Epithelial cell of prostate (primary cell): ENCODE measurements at regions not wholly inside any gene's neighbourhood (a gene's known extent, or its start where the extent isn't known, plus 50 kb on each side); places are given as distances from the start of the nearest gene placed in this dataset.

Experiments
- DNase-seq: peaks from one replicate; pipeline ENCODE4 v3.0.0-alpha.2; 2011; ENCODE audit warnings: low read depth, low spot score
- H3K27ac ChIP-seq: fragments of 450-650 bp; 2 replicates; pipeline ENCODE4 v1.5.1; 2017; ENCODE audit warnings: mild to moderate bottlenecking

DNA sequence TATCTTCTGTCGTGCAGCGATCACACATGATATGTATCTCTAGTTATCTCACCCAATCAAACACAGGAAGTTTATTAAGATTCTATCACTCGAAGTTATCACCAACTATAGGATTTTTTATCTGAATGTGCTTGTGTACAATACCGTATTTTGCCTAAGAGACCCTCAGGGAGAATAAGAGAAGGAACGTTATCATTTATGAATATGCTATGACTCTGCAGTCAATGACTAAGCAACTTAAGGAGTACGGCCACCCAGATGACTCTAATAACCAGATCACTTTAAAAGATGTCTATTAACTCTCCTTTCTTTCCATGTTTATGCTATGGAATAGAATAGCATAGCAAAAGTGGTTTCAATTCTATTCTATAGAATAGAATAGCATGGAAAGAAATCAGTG lies 486.4 kb downstream of the BCL11B start:
- no peak for DNase-seq
- no peak overlapping the region for H3K27ac ChIP-seq

DNA sequence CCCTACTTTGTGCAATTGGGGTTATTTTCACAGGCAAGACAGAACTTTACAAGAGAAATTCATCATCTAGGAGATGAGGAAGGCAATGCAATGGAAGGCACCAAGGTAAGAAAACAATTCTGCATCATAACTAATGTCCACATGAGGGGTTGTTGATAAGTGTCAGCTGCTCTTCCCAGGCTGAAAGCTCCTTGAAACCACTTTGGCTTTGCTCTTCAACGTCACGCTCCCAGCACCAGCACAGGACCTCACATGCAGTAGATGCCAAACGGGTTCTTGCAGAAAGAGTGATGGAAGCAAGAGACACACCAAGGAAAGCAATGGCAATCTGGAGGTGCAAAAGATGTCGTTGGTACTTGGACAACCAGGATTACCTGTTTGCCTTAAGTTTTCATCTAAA lies 485.5 kb downstream of the BCL11B start:
- no peak overlapping the region for H3K27ac ChIP-seq
- no peak for DNase-seq

DNA sequence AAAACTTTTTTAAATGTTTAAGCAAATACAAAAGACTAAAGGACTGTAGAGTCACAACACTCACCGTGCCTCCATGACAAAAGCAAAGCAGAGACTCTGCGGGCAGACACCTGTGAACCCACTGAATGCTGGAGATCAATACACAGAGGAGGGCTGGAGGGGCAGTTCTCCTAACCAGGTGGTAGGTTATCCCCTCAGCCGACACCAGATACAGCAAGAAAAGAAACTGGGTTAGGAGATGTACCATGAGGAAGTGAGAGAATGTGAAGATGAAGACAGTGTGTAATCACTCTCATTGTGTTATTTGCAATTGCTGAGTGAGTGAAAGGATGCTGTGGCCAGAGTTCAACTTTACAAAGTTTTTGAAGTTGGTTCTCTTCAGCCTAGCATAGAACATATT lies 480.3 kb downstream of the BCL11B start:
- no peak overlapping the region for H3K27ac ChIP-seq
- DNase-seq, result no peak

DNA sequence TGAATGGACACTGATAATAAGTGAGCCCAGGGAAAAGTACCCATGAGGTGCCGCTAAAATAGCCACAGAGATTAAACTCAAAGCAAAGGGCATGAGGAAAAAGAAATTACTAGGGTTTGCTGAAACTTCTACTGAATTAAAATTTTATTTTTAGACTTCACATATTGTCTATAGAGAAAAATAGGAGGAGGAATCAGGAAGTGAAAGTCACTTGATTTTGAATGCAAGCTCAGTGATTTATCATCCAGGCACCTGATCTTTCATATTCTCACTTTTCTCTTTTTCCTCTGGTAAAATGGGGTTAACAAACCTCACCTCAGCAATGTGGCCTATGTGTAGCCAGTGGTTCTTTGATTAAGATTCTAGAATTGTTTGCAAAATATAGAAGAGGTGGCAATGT lies 479.8 kb downstream of the BCL11B start:
- DNase-seq, result no peak

DNA sequence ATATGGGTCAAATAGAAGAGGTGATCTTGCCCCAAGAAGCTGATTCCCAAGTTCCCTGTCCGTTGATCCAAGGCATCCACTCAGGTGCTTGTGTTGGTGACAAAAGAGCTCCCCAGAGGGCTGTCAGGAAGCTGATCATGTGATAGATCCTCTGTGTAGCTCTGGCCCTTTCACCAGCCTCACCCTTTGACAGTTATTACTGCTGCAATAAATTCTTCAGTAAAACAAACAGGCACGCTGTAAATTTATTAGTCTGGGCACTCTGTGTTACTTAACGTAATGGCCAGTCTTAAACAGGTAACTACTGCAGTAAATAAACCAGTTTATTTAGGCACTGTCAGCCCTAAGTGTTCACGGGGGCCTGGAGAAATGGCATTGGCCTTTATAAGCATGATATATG lies 473.9 kb downstream of the BCL11B start:
- no peak overlapping the region for H3K27ac ChIP-seq

More for the DNA sequence above, 479.8 kb downstream of the BCL11B start:
- H3K27ac ChIP-seq, result no peak overlapping the region

DNA sequence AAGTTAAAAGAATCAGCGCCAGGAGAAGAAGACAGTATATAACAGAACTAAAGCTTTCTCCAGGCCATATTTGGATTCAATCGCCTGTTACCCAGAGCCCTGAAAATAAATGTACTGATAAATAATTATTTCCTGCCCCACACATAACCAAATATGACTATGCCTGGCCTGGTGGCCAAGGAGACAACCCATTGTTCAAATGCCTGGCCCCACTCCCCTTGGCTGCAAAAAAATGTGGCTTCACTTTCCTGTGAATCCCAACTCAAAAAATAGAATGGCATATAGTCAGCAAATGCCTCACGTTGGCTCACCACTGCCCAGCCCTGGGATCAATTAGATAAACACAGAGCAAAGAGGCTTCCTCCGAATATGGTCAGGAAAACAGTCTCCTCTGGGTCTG lies 472.1 kb downstream of the BCL11B start:
- DNase-seq, result no peak
- H3K27ac ChIP-seq, result no peak overlapping the region

More for the DNA sequence above, 473.9 kb downstream of the BCL11B start:
- no peak for DNase-seq

DNA sequence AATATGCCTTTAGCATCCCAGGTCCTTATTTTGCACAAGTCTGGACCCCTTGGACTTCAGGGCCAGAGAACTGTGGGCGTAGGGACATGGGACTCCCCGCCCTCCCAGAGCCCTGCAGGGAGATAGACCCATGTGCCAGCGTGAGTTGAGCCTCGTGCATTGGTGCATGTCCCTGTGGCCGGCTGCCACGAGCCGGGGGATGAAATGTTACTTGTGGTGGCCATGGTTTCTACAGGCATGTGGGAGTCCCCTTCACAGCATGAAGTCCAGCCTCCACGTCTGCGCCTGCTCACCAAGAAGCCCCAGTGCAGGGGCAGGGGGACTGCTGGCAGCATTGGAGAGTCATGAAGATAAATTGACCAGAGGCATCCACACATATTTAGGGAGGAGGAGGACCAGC lies 470.0 kb downstream of the BCL11B start:
- DNase-seq, result no peak
- H3K27ac ChIP-seq, result no peak overlapping the region

DNA sequence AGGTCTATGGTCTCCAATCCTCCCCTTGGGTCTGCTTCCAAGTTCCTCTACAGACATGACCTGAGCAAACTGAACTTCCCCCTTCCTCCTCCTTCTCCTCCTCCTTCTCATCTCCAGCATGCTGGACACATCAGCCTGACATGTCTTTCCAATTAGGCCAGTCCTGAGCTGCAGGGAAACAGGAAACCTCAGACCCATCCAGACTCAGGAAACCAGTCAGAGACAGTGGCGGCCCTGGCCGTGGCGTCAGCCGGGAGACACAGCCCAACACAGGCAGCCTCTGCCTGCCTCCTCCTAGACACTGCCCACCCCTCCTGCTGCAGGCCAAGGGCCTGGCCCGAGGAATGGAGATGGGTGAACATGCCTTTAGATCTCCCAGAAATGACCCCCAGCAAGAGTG lies 468.8 kb downstream of the BCL11B start:
- H3K27ac ChIP-seq, result no peak overlapping the region
- DNase-seq, result no peak

DNA sequence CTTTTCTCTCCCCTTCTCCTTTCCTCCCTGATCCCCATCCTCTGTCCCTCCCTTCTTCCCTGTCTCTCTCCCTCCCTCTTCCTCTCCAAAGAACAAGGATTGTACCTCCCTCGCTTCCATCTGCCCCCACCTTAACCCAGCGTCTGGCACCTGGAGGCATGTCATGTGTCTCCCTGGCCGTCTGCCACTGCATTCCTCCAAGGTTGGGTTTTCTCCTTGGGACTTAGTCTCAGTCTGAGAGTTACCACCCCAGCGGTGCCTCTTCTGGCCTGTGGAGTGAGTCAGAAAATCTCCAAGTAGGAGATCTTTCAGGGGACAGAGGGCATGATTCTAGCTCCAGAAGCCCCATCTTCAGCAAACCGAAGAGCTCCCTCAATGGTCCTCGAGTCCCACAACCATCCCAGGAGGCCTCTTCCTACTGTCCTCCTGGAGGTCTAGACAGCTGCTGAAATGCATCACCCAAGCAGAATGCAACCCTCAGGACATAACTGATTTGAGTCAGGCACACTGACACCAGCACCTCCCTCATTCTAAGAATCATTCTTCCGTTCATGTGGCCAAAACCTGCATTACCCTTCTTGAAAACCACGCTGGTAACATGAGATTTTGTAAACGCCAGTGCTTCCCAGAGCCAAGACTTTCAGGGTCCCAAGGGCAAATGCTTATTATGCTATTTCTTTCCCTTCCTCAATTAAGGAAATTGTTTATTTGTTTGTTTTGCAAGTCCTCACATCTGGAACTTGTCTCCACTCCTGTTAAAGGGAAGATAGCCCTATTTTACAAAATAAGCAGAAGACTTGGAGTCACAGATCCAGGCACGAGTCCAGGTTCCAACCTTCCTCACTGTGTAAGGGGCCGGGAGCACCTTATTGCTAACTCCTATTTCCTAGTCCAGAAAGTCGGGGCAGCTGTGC lies 463.2 kb downstream of the BCL11B start:
- no peak overlapping the region for H3K27ac ChIP-seq
- no peak for DNase-seq

DNA sequence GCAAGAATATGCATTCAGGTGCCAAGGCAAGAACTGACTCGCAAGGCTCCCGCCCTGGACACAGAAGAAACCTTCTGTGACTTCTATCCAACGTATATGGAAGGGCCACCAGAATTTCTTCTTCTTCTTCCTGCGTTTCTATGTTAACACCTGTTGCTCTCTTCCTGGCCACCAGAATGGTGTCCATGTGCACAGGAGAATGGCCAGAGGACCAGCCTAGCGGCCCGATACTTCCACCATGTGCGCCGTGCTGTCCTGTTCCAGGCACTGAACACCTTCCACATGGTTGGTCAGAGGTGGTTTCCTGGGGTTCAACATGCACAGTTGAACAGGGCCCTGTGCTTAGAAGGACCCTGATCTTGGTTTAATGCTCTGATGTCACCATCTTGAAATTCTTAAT lies 455.8 kb downstream of the BCL11B start:
- DNase-seq, result no peak
- H3K27ac ChIP-seq, result no peak overlapping the region

DNA sequence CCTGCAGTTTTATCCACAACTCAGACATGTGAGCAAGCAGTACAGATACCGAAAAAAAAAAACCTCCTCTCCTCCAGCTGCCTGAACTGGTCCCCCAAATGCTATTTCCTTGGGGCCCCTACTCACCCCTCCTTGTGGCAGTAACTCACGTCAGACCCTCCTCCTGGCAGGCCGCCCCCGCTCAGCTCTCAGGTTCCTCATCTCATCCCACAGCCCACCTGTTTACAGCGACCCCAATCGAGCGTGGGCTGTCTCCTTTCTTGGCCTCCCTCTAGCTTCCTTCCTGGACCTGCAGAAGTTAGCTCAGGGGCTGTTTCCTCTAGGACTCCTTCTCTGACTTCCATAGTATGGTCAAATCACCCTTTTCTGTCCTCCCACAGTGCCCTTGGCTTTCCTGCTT lies 455.3 kb downstream of the BCL11B start:
- H3K27ac ChIP-seq, result no peak overlapping the region
- DNase-seq, result no peak

DNA sequence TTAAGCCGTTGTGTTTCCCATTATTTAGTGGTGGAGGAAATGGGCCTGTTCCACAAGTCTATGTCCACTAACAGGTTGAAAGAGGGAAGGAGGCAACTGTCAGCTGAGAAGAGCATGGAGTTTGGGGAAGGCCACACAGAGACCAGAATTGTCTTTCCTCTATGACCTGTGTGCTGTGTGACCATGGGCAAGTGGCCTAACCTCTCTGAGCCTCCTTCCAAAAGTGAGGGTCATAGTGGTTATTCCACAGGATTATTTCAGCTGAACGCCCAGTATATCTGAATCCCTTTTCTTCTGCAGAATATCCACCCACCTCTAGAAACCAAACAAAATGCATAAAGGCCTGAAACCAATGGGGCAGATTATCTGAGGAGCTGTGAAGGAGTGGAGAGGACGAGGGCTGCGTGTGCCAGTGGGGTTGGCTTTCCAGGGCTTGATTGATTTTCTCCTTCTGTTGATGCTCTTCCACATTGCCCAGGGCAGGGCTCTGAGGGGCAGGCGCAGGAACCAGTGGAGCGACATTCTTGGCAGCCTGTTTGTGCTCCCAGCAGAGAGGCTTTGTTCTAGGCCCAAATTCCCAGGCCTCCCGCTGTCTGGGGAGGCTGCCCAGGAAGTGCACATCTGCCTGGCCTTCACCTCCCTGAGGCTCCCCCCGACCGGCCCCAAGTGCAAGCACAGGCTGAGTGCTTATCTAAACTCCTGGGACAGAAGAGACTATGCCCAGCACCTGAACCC lies 452.7 kb downstream of the BCL11B start:
- H3K27ac ChIP-seq, result no peak overlapping the region
- no peak for DNase-seq

DNA sequence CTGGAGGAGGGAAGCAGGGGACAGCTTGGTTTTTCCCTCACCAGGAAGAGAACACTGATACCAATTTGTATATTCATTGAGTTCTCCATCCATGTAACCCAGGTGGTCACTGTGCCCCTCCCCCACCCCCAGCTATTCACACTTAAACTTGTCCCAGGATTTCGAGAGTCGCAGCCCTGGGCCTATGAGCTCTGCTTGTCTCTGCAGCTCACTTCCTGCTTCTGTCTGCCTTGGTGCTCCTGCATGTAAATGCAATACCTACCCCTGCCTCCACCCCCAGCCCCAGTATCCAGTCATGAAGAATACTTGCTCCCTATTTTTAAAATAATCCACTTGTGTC lies 452.2 kb downstream of the BCL11B start:
- H3K27ac ChIP-seq, result no peak overlapping the region
- DNase-seq, result no peak

DNA sequence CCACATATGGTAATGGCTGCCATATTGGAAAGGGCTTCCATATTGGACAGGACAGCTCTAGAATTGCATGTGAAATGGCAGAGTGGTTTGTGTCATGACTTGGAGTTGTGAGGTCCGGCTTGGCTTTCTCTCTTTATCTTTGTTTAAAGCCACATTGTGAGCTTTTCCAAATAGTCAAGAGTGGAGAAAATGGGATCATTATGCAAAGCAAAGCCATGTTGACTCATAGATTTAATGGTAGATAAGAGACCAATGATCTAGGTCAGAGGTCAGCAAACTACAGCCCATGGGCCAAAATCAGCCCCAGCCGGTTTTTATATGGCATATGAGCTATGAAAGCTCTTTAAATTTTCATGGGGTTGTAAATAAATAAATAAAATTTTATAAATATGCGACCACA lies 449.1 kb downstream of the BCL11B start:
- no peak overlapping the region for H3K27ac ChIP-seq
- DNase-seq, result no peak

DNA sequence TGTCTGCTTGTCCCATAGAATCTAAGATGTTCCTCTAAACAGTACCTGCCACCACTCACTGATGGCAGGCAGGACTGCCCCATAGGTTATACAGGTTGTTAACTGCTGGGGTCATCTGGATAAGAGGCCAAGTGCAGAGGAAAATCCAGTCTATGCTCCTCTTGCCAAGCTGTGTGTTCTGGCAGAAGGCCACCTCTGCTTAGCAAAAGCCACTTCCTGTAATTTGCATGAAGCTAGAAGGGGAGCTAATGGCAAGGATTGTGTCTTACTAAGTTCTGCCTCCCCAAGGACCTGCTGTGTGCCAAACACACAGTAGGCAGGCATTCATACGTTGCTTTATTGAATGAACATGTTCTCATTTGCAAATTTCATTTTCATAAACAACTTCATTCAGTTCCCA lies 445.4 kb downstream of the BCL11B start:
- DNase-seq, result no peak

DNA sequence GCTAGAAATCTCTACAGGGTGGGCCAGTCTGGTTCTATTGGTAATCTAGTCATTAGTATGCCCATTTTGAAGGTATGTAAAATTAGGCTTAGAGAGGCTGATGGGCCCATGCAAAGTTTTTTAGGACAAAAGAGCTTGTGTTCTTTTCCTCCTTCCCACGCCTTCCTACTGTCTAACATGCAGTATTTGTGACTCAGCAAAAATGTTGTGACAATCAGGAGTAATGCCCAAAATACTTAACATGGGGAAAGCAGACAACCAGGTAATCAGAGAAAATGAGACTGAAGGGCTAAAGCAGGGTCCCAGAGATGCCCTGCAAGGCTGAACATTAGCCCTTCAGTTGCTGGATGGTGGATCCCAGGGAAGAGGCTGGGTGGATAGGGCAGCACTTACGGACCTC lies 437.9 kb downstream of the BCL11B start:
- no peak for DNase-seq
- H3K27ac ChIP-seq, result no peak overlapping the region

More for the DNA sequence above, 445.4 kb downstream of the BCL11B start:
- no peak overlapping the region for H3K27ac ChIP-seq

DNA sequence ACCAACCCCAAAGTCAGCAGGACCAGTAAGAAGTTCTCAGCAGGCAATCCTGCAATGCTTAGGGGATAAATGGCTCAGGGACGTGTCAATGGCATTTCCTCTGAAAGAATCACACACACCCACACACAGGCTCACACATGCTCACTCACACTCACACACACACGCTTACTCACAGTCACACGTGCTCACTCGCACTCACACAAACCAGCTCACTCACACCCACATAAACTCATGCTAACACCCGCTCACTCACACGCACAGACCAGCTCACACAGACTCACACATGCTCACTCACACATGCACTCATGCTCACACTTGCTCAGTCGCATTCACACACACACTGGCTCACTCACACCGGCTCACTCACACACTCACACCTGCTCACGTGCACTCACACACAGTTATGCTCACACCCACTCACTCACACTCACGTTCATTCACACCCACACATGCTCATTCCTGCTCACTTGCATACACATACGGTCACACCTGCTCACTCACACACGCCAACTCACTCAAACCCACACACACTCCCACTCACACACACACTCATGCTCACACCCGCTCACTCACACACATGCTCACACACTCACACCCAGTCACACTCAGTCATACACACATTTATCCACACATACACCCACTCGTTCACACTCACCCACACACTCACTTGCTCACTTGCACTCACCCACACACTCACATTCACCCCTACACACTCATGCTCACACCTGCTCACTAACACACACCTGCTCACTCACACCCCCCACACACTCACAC lies 436.8 kb downstream of the BCL11B start:
- no peak for DNase-seq
- no peak overlapping the region for H3K27ac ChIP-seq

DNA sequence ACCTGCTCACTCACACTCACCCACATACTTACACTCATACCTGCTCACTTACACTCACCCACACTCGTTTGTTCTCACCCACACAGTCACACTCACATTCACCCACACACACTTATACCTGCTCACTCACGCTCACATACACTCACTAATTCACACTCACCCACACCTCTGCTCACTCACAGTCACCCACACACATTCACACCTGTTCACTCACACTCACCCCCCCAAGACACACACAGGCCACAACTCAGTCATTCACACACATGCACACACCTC lies 436.2 kb downstream of the BCL11B start:
- DNase-seq, result no peak
- no peak overlapping the region for H3K27ac ChIP-seq

DNA sequence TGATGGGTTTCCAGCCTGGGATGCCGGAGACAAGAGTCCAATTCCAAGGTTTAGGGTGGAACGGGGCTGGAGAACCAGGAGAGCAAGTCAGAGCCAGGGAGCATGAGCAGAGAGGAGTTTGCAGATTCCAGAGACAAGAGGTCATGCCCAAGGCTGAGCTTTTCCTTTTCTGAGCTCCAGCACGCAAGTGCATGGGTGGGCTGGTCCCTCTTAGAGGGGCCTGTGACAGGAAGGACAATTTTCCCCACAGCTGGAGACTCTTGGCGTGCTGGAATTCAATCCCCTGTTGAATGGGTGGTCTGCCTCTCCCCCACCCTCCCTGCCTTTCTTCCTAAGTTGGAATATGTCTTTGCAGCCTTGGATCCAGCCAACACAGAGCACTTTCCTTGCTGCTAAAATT lies 431.9 kb downstream of the BCL11B start:
- no peak overlapping the region for H3K27ac ChIP-seq
- no peak for DNase-seq

DNA sequence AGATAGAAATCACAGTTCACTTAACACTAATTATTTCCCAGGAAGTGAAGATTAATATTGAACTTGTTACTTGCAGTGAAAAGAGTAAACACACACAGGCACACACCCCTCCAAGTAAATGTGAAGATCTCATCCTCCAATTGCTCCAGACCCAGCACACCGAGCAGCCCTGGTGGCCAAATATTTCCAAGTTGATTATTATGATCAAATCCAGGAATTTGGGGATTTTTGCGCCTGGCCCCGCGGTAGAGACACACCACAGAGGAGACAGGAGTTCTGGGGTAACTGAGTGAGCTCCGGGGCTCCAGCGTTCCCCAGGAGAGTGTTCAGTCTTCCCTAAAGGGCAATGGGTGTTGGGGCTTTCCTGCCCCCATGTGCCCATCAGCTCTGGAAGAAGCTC lies 431.5 kb downstream of the BCL11B start:
- no peak overlapping the region for H3K27ac ChIP-seq
- DNase-seq, result no peak

DNA sequence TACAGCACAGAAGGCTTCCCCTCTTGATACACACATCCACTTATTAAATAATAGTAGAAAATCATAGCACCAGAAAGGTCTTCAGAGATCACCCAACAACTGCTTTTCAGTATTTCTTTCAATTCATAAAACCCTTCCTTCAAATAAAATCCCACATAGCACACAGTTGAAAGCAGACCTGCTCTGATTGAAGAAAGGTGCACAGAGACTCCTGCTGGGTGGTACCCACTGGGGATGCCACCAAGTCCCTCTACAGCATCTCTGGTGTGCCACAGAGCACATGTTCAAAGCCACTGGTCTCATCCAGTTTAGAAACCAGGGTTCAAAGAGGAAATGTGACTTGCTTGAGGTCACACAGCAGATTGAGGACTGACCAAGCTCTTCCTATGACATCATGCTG lies 427.5 kb downstream of the BCL11B start:
- DNase-seq, result no peak
- no peak overlapping the region for H3K27ac ChIP-seq
